Endothelial cell of umbilical vein (primary cell): ENCODE measurements at regions not wholly inside any gene's neighbourhood (a gene's known extent, or its start where the extent isn't known, plus 50 kb on each side); places are given as distances from the start of the nearest gene placed in this dataset.

Experiments
- BruUV-seq: library from RNA; stranded (reverse); fragments of 400-500 nt; replicated peaks from 2 replicates; lab custom pipeline; 2021; lab: Mats Ljungman, UMichigan
- CTCF ChIA-PET: fragments of 300-600, 350-600 bp; sonication (Branson Sonifier 250); formaldehyde crosslinking; loops from one replicate; lab custom pipeline; 2021; ENCODE audit warnings: antibody characterized with exemption, inconsistent platforms; lab: Charles Lee
- POLR2A ChIA-PET: fragments of 300-600, 350-600 bp; sonication (Branson Sonifier 250); formaldehyde crosslinking; loops from one replicate; lab custom pipeline; 2021; ENCODE audit warnings: antibody characterized with exemption, inconsistent platforms; lab: Charles Lee
- DNase-seq: peaks from one replicate; pipeline ENCODE4 v3.0.0-alpha.2; 2011; ENCODE audit warnings: low read depth, low spot score
- FAIRE-seq: peaks from 2 replicates; lab custom pipeline; 2011; peaks lifted over from hg19 to GRCh38; lab: Jason Lieb, UNC
- H2AFZ ChIP-seq: 2 replicates; pipeline ENCODE4 v1.6.0; 2012; ENCODE audit warnings: low read depth, low read length, control low read depth, inconsistent platforms
- H3K27ac ChIP-seq: 2 replicates; pipeline ENCODE4 v1.5.1; 2011; ENCODE audit warnings: low read depth, mild to moderate bottlenecking, control low read depth, low read length, moderate library complexity; ENCODE audit not compliant: insufficient read depth
- H3K27me3 ChIP-seq, 2 experiments: 2 replicates each; pipeline versions ENCODE4 v1.6.0 to v1.6.1; 2011; ENCODE audit warnings: low read length in 2 of 2, mixed read lengths in 1 of 2; ENCODE audit not compliant: control insufficient read depth in 2 of 2, insufficient read depth in 2 of 2
- H3K36me3 ChIP-seq, 2 experiments: 2 replicates in 1 of 2; 3 replicates in 1 of 2; pipeline ENCODE4 v1.5.1; 2011; ENCODE audit warnings: low read length in 2 of 2, mild to moderate bottlenecking in 1 of 2, moderate library complexity in 1 of 2; ENCODE audit not compliant: control insufficient read depth in 2 of 2, insufficient read depth in 2 of 2; ENCODE audit errors: extremely low read depth in 1 of 2
- H3K4me1 ChIP-seq: 3 replicates; pipeline ENCODE4 v1.5.1; 2011; ENCODE audit warnings: mild to moderate bottlenecking, low read length; ENCODE audit not compliant: control insufficient read depth, insufficient read depth; ENCODE audit errors: extremely low read depth
- H3K4me2 ChIP-seq: 2 replicates; pipeline ENCODE4 v1.6.1; 2011; ENCODE audit warnings: low read length, control low read depth, mixed read lengths; ENCODE audit not compliant: insufficient read depth
- H3K4me3 ChIP-seq, 3 experiments: fragments of 200-600 bp in 1 of 3; sonication (generic), shearing (Covaris generic) in 1 of 3; replicated peaks in 1 of 3; 2 replicates each; pipeline ENCODE4 v1.5.1; 2011 to 2016; ENCODE audit warnings: control low read depth in 3 of 3, low read length in 3 of 3, mild to moderate bottlenecking in 2 of 3, inconsistent platforms in 1 of 3, low read depth in 1 of 3, moderate library complexity in 1 of 3; ENCODE audit not compliant: insufficient read depth in 1 of 3
- H3K79me2 ChIP-seq: 2 replicates; pipeline ENCODE4 v1.6.0; 2012; ENCODE audit warnings: low read length, inconsistent platforms; ENCODE audit not compliant: control insufficient read depth, insufficient read depth
- H3K9ac ChIP-seq: replicated peaks from 2 replicates; pipeline ENCODE3; 2011; ENCODE audit warnings: low read length, control low read depth; ENCODE audit not compliant: insufficient read depth; ENCODE audit errors: extremely low read depth
- H3K9me1 ChIP-seq: replicated peaks from 3 replicates; pipeline ENCODE4 v1.6.0; 2011; ENCODE audit warnings: mild to moderate bottlenecking, low read length; ENCODE audit not compliant: control insufficient read depth, insufficient read depth; ENCODE audit errors: extremely low read depth
- H3K9me3 ChIP-seq: replicated peaks from 2 replicates; pipeline ENCODE4 v1.5.1; 2012; ENCODE audit warnings: low read length, inconsistent platforms; ENCODE audit not compliant: control insufficient read depth, insufficient read depth
- H4K20me1 ChIP-seq: replicated peaks from 2 replicates; pipeline ENCODE3; 2011; ENCODE audit warnings: mild to moderate bottlenecking, low read length; ENCODE audit not compliant: control insufficient read depth, insufficient read depth; ENCODE audit errors: extremely low read depth
- CTCF ChIP-seq, 2 donors: IDR thresholded peaks; 1 replicate in 1 of 2; 2 replicates in 1 of 2; pipeline ENCODE4 v1.5.1; 2011; ENCODE audit warnings: low read length in 2 of 2, mild to moderate bottlenecking in 2 of 2, moderate library complexity in 2 of 2, control low read depth in 1 of 2, inconsistent platforms in 1 of 2, low read depth in 1 of 2; ENCODE audit not compliant: insufficient read depth in 1 of 2; ENCODE audit errors: extremely low read depth in 1 of 2
- EZH2 ChIP-seq: IDR thresholded peaks from 2 replicates; pipeline ENCODE4 v1.6.1; 2012; ENCODE audit warnings: borderline replicate concordance, low read depth, mild to moderate bottlenecking, moderate library complexity, low read length, inconsistent platforms; ENCODE audit not compliant: severe bottlenecking
- FOS ChIP-seq: IDR thresholded peaks from 2 replicates; pipeline ENCODE4 v1.6.1; 2011; ENCODE audit warnings: mild to moderate bottlenecking, low read length, moderate library complexity, borderline replicate concordance; ENCODE audit not compliant: insufficient read depth
- GATA2 ChIP-seq: IDR thresholded peaks from 2 replicates; pipeline ENCODE4 v1.7.0; 2011; ENCODE audit warnings: low read depth, mild to moderate bottlenecking, moderate library complexity, mixed read lengths, low read length; ENCODE audit not compliant: insufficient read length, insufficient read depth
- JUN ChIP-seq: IDR thresholded peaks from 2 replicates; pipeline ENCODE4 v1.6.1; 2011; ENCODE audit warnings: borderline replicate concordance, low read depth; ENCODE audit not compliant: insufficient read length, insufficient read depth
- MAX ChIP-seq: IDR thresholded peaks from 2 replicates; pipeline ENCODE4 v1.6.1; 2011; ENCODE audit not compliant: insufficient read depth, insufficient read length
- MYC ChIP-seq: IDR thresholded peaks from one replicate; pipeline ENCODE4 v1.6.1; 2011; ENCODE audit warnings: mild to moderate bottlenecking, low read depth, low read length
- POLR2A ChIP-seq: IDR thresholded peaks from 2 replicates; pipeline ENCODE4 v1.6.1; 2012; ENCODE audit warnings: low read depth, mild to moderate bottlenecking, control low read depth, low read length
- POLR2AphosphoS5 ChIP-seq: IDR thresholded peaks from 2 replicates; pipeline ENCODE4 v1.6.1; 2012; ENCODE audit warnings: low read depth, mild to moderate bottlenecking, control low read depth, low read length, moderate library complexity; ENCODE audit not compliant: insufficient read depth
- dilution Hi-C: fragments of 300-500 bp; cut with MboI; formaldehyde crosslinking; loops from one replicate; pipeline ENCODE4 v1.15.0; 2019; ENCODE audit warnings: low sequenced_read_pairs; ENCODE audit not compliant: extremely low pct_ligation_motif_present
- intact Hi-C: fragments of 100-400 bp; cut with micrococcal nuclease; formaldehyde crosslinking; loops from one replicate; pipeline ENCODE4 v1.10.0; 2022

- no peaks in the 10 kb centered on the region for H3K9me1 ChIP-seq
- no TSS peak for BruUV-seq
- no peak overlapping the region for H3K9ac ChIP-seq
- dilution Hi-C loops (no loop called here), intact Hi-C loops (no loop called here)
- no peak for TF ChIP-seq POLR2A
- no peak for TF ChIP-seq MAX
- TF ChIP-seq MYC = no peak
- TF ChIP-seq JUN = no peak
- TF ChIP-seq CTCF (IDR thresholded peaks at IDR 0.05; ENCODE audit: extremely low read depth in 1 of 2, insufficient read depth in 1 of 2, low read depth in 1 of 2, low read length in 2 of 2) = no peak
- TF ChIP-seq POLR2AphosphoS5 = no peak
- no peak for TF ChIP-seq FOS
- TF ChIP-seq GATA2 = no peak
- TF ChIP-seq EZH2 = no peak
- no peaks in the 10 kb centered on the region for H3K9me3 ChIP-seq
- H3K4me1 ChIP-seq = no peaks in the 10 kb centered on the region
- FAIRE-seq (no peak), DNase-seq (no peak)
- H3K27ac ChIP-seq = no peak overlapping the region
- POLR2A ChIA-PET = no interaction called here
- H2AFZ ChIP-seq = no peak overlapping the region
- no peaks in the 10 kb centered on the region for H4K20me1 ChIP-seq
- H3K4me3 ChIP-seq = no peak overlapping the region
- H3K36me3 ChIP-seq = no peaks in the 10 kb centered on the region
- H3K27me3 ChIP-seq = peaks cover 2 to 9% of the 10 kb centered on the region in 2 experiments
- no peaks in the 10 kb centered on the region for H3K79me2 ChIP-seq
- H3K4me2 ChIP-seq = no peak overlapping the region
- CTCF ChIA-PET = interaction anchor here (1.1 kb wide), 1 partner anchor 13 kb away, joined by 3 read pairs; no protein-coding TSS in a partner anchor
These were observed 54.4 kb upstream of the SCMH1 start for GRCh38 chr1:41296506-41296905.
